IPS DF 4.7 (cell line): ENCODE measurements at regions not wholly inside any gene's neighbourhood (a gene's known extent, or its start where the extent isn't known, plus 50 kb on each side); places are given as distances from the start of the nearest gene placed in this dataset.

Experiments
- DNase-seq: peaks from one replicate; pipeline ENCODE4 v3.0.0-alpha.2; 2013; ENCODE audit warnings: low spot score; ENCODE audit errors: extremely low read depth

DNA sequence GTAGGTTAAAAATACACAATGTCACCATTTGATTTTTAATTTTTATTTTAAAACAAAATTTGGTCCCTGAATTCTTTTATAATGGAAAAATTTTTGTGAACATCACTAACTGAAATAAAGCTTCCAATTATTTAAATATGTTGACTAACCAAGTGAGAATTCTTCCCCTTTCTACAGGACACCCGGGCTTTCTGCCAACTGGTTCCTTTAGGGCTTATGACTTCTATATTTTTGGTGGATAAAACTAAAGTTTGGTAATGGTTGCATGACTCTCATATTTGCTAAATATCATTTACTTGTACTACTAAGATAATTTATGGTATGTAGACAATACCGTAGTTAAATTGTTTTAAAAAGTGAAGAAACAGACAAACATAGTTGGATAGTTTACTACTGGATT, 291.0 kb upstream of the DOK6 start:
- no peak for DNase-seq

DNA sequence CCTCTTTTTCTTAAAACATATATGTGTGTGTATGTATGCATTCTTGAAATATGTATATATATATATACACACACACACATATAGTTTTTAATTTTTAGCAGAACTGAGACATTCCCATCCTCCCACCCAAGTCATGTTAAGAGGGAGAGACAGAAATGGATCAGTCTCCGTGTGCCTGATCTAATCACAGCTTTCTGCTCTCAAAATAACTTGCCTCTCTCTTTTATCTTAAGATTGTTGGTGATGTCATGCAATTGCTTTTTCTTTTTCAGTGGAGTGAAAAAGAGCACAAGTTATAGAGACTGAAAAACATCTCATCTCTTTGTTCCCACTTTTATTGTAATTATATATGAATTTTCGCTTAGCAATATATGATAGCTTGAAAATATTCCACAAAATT, 279.9 kb upstream of the DOK6 start:
- no peak for DNase-seq

DNA sequence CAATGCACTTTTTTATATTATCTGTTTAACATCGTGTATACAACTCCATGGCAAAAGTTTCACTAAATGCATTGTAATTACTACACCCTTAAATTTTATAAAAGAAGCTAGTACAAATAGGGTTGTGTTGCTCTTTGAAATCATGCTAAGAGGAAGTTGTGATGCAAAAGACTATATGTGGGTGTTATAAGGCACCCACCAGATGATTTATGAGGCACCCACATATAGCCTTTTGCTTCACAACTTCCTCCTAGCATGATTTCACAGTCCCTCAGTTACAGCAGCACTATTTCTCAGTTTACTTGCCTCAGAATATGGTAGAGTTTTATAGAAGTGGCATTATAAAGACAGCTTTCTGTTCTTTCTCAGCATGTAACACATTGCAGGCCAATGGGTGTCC, 277.3 kb upstream of the DOK6 start:
- no peak for DNase-seq

DNA sequence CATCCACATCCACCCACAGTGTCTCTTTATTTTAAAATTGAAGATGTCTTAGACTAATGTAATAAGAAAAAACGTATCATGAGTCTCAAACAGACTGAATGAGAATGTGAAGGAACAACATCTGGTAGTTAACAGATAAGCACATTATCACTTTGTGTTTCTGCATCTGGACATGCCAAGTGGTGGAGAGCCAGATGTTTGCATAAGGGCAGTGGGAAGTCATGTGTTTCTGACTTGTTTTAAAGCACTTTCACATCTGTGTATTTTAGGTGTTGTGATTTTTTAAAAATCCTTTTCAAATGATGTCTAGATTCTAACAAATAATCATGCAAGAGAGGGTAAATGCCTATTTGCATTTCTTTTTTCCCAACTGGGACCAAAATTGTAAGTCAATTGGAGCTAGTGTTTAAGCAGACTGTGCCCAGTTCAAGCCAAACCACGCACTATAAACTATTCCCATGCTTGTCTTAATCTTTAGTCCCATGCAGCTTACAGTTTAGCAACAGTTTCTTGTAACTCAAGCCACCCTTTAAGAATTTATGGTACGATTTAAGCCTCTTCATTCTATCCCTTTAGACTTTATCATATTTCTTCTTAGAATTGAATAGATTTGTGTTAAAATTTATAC, 272.7 kb upstream of the DOK6 start:
- DNase-seq, result no peak

DNA sequence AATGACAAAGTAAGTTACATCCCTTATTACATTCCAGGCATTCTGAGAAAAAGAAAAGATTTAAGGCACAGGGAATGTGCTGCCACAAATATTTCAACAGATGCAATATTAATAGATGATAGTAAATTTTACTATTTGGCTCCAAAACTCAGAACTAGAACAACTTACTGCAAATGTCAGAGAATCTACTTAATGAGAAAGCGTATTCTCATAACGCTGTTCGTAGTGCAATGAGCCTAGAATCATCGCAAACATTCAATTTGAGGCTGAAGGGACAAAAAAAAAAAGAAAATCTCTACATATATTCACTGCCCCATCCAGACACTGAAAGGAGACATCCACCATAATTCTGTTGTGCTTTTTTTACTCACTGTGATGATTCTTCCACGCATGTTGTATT, 272.1 kb upstream of the DOK6 start:
- no peak for DNase-seq

DNA sequence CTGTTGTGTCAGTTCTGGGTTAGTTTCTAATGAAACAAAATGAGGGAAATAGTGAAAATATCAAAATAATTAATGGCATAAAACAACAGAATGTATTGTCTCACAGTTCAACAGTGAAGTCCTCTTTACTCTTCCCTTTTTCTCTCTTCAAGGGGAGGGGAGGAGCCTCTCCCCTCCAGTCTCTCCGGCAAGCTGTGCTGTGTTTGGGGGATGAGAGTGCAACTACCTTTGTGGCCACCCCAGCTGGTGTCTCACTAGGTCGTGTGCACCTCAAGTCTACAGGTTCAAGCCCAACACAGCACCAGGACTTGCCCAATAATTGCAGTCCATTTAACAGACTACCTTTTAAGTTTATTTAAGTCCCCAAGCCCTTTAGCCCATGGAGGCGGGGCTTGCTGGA, 271.7 kb upstream of the DOK6 start:
- DNase-seq, result no peak

DNA sequence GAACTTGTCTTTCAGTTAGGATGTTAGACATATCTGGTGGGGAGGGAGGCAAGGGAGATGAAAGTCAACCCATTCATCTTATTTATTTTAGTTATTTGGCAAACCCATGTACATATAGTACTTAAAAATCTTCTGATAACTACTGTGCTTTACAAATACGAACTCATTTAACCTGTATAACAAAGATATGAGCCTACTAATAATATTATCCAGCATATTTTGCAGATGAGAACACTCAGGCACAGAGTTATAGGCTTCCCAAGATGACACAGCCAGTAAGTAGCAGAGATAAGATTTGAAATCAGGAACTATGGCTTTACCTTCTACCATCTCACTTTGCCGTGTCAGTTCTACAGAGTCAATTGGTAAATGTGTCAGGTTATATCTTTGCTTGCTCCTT, 262.6 kb upstream of the DOK6 start:
- no peak for DNase-seq

DNA sequence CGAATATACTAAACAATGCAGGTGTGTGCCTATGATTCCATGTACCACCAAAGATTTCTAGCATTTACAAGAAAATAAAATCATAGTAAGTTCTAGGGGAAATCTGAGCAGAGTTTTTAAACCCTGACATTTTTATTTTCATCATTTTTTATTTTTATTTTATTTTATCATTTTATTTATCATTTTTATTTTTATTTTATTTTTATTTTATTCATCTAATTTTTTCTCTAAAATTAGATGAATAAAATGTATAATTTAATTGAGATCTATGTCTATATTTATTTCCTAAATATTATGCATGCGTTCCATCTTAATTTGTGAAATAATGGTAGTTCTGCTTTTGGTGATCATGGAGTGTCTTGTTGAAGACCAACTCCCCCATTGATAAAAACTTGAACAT, 257.6 kb upstream of the DOK6 start:
- no peak for DNase-seq

DNA sequence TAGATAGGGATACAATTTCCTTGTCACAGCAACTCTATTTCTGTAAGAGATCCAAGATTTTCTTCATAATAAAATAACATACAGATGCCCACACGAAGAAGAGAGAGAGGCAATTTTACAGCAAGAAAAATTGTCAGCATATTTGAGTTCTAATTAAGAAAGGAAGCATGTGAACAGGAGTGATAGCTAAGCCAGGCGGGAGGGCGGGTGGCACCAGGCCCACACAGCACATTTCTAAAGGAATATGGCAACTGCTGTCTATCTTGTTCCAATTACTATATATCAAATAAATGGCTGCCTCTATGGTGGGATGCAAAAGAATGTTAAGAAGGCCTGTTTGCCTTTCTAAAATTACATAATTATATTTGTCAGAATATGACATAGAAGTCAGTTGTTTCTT, 248.3 kb upstream of the DOK6 start:
- DNase-seq, result no peak

DNA sequence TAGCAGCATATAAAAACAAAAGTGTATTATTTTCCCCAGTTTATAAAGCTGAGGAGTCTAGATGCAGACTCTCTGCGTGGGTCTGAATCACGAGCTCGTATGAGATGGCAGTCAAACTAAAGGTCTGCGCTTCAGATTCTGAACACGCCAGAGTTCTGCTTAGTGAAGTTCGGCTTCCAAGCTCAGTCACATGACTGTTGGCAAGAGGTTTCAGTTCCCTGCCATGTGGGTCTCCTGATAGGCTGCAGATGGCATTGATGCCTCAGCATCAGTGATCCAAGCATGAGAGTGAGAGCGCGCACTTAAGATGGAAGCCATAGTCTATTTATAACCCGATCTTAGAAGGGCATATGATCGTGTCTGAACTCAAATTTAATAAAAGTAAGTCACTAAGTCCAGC, 242.8 kb upstream of the DOK6 start:
- DNase-seq, result no peak

DNA sequence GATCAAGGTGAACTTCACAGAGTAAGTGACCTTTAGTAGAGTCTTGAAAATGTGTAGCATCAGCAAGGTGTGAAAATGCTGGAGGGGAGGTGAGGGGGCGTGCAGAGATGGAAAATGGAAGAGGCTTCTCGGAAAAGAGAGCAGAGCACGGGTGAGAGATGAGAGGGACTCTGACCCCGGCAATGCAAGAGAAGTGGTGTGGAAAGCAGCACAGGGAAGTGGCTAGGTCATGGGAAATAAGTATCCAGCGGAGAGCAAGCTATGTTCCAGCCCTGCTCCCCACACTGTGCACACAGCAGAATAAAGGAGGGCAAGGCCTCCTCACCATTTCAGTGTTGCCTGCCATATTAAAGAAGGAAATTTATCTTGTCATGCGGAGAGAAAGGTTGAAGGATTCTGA, 241.7 kb upstream of the DOK6 start:
- DNase-seq, result no peak

DNA sequence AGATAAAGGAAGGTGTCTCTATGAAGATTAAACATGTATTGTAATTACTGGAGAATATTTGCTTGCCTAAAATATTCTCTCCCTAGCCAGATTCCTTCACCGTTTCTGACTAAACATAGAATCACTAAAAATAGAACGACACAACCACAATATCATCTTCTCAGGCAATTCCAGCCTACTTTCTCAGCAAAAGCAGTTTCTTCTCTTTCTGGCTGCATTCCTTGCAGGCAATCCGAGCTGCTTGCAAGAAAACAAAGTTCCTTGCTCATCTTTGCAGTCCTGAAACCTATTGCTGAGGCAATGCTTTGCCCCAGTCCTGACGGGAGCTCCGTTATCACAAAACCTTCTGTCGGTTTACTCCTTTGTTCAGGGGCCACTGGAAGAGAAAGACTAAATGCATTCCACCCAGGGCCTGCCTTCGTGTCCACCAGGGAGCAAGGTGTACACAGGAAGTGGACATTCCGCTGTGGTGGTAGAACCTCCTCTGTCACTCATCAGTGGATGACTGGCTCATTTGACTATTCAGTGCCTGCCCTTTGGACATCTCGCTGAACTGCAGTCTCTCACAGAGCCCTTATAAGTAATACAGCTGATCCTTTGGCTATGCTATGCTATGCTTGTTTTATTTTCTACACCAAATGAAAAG, 239.2 kb upstream of the DOK6 start:
- DNase-seq, result no peak

DNA sequence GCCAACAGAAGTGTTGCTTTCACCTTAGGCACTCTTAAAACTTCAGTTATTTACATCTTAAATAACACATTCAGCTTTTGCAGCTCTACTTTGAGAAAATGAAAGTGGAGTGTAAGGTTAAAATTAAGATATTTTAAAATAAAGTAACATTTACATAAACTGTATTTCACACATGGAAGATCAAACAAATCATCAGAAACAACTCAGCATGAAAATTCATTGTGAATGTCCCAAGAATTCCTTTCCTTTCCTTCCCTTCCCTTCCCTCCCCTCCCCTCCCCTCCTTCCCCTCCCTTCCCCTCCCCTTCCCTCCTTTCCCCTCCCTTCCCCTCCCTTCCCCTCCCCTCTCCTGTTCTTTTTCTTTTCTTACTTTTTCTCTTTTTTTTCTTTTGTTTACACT, 238.0 kb upstream of the DOK6 start:
- no peak for DNase-seq

DNA sequence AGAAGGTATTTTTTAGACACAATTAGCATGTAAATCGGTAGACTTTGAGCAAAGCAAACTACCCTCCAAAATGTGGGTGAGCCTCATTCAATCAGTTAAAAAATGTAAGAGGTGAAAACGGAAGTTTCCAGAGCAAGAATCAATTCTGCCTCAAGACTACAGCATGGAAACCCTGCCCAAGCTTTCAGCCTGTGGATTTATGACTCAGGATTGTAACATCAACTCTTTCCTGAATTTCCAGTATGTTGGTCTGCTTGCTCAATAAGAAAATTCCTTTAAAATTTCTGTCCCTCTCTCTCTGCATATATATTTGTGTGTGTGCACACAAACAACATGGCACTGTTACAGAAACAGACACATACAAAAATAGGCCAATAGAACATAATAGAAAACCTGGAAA, 228.6 kb upstream of the DOK6 start:
- DNase-seq, result no peak

DNA sequence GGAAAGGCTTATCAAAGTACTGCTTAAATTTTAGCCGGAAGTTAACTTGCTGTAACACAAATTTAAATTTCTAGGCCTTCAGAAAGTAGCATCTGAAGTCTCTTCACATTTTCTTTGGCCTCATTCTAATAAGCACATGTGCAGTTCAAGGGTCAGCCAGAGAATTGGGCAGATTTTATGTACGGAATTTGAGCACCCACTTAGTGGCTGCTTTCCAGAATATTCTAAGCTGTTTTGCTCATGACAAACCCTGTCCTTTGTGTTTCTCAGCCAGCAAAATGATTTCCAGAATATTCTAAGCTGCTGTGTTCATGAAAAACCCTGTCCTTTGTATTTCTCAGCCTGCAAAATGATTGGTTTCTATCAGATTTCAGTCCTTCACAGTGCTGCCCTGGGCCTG, 225.0 kb upstream of the DOK6 start:
- no peak for DNase-seq

DNA sequence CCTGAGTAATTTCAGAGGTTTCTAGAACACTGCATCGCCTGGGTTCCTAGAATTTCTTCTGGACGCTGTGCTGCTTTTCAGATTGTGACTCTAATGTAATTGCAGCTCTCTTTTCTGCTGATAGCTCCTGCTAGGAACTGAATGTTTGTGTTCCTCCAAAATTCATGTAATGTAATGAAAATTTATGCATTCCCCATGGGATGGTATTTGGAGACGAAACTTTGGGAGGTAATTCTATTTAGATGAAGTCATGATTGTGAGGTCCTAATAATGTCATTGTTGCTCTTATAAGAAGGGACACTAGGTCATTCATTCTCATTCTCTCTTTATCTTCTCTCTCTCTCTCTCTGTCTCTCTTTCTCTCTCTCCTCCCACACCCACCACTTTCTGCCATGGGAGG, 223.9 kb upstream of the DOK6 start:
- no peak for DNase-seq

DNA sequence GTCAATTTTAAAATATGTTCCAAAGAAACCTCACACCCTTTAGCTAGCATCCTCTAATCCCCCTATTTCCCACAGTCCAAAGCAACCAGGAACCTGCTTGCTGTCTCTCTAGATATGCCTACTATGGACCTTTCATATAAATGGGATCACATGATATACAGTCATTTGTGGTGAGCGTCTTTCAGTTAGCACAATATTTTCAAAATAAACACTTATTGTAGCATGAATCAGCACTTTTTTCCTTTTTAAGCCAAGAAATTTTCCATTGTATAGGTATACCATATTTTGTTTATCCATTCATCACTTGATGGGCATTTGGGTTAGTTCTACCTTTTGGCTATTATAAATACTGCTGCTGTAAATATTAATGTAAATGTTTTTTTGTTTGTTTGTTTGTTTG, 223.0 kb upstream of the DOK6 start:
- DNase-seq, result no peak

DNA sequence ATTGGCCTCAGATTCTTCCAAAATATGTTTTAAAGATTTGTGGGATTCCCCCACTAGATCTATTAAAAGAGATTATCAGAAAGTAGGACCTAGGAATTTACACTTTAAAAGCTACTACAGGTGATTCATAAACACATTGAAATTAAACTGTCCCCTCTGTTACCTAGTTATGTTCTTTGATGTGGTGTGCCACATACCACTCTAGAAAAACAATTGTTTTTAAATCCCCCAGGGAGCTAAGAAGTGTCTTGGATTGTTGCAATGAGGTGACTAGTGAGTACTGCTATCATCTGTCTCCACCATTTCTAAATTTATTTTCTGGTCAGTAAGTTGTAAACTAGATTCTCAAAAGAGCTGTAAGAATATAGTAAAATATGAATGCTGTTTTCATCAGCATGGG, 214.5 kb upstream of the DOK6 start:
- DNase-seq, result no peak

DNA sequence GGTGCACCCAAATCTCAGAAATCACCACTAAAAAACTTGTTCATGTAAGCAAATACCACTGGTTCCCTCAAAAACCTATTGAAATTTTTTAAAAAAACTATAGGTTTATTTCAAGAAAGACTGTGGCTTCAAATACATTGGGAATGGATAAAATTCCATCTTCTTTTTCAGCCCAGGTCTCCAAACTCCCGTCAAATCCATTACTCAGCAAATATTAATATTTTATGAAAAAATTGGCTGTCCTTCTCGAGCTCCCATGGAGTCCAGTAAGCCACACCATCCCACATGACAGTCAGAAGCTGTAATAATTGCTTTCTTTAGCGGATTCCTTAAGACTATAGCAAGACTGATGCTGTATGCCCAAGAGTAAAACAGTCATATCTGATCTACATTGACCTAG, 204.4 kb upstream of the DOK6 start:
- DNase-seq, result no peak

DNA sequence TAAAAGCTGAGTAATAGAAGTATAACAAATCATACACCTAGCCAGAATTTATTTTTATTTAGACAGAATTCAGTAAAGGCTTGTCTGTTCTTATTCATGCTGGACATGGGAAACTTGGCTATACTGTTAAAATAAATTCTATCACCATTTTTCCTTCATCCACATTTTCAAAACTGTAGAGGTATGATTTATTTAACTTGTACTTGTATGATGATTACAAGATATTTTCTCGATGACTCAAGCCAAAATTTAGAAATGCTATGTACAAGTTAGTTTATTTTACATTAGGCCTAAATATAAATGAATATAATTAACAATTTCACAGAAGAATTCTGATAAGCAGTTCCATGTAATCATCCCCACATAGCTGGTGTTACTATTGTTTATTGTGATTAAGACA, 194.8 kb upstream of the DOK6 start:
- DNase-seq, result no peak

DNA sequence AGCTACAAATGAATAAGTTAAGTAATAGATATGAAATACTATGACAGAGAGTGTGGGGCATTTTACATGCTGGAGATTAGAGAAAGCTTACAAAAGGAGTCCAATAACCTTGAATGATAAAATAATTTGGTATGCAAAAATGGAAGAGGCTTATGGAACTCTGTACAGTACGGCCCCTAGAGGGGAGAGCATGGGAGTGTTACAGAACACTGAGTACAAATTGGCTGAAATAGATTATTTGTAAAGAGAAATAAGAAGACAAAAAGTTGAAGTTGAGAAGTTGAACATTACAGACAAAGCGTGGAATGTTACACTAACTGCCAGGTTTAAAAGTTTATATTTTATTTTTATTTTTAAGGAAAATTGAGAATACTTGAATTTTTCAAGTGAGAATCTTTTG, 192.1 kb upstream of the DOK6 start:
- no peak for DNase-seq

DNA sequence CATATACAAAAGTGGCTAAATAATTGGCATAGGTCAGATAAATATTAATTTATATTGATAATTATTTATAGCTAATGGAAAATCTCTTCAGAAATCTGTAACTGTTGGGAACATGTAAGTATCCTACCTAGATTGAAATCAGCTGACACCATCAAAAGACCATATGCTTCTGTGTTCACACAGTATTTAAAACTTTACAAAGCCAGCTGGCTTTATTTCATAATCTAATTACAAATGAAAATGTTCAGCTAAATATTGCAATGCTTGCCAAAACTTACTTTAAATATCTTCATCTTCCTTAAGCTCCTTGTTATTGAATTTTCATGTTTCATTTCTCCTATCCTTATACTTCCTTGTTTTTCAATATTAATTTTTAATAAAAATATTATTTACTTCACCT, 190.9 kb upstream of the DOK6 start:
- no peak for DNase-seq

DNA sequence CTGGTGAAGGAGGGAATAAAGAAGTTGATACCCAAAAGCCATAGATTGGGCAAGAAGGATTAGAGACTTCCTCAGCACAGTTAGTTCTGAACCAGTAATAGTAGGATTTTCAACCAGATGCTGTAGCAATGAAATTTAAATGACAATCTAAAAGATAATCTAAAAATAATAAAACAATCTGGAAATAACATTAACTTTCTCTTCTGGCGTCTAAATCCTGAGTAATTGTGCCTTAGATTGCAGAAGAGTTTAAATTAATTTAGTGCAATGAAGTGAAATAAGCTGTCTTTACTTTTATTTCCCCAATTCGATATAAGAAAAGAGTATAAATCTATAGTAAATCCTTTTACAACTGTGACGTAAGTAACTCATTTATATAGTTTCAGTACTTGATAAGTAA, 186.8 kb upstream of the DOK6 start:
- DNase-seq, result no peak

DNA sequence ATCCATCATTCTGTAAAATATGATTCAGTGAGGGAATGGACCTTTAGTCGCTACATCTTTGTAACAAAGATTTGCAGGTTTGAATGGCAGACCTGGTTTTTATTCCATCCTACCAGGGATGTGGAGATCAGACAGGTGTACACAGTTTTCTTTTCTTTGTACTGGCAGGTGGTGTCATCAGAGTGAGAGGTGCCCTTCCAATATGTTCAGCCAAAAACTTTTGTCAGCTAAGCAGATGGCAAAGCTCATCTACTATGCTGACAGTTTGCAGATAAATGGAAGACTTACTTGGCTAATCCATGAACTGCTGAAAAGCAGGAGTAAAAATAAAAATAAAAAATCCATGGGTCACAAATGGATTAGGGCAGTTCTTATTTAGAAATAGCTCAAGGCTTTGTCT, 185.5 kb upstream of the DOK6 start:
- DNase-seq, result no peak
